KBM-7 (cell line): ENCODE measurements at regions not wholly inside any gene's neighbourhood (a gene's known extent, or its start where the extent isn't known, plus 50 kb on each side); places are given as distances from the start of the nearest gene placed in this dataset.

Source experiments
- DNase-seq: peaks from one replicate; pipeline ENCODE4 v3.0.0-alpha.2; 2015
- in situ Hi-C: fragments of 300-500 bp; cut with MboI; formaldehyde crosslinking; loops from 2 replicates; pipeline ENCODE4 v1.14.3; 2020; ENCODE audit warnings: low sequenced_read_pairs, low pct_unique_long_range_greater_than_20kb, mixed read lengths

GRCh38 chr16:72542102-72542501, 370.1 kb upstream of the PMFBP1 start:
- in situ Hi-C loops = no loop called here
- no peak for DNase-seq

GRCh38 chr16:72537664-72538063, 365.7 kb upstream of the PMFBP1 start:
- no peak for DNase-seq
- in situ Hi-C loops = no loop called here

- in situ Hi-C loops = no loop called here
- no peak for DNase-seq
Observed at GRCh38 chr16:72536723-72537435, 364.9 kb upstream of the PMFBP1 start.

- DNase-seq = no peak
- in situ Hi-C loops = no loop called here
Observed at GRCh38 chr16:72532906-72533410, 361.0 kb upstream of the PMFBP1 start.

- peak; percentile 8 for DNase-seq
- in situ Hi-C loops = no loop called here
Observed at GRCh38 chr16:72530434-72530833, 358.5 kb upstream of the PMFBP1 start.

GRCh38 chr16:72523087-72523486, 351.1 kb upstream of the PMFBP1 start:
- in situ Hi-C loops = no loop called here
- no peak for DNase-seq

GRCh38 chr16:72517154-72517553, 345.2 kb upstream of the PMFBP1 start:
- in situ Hi-C loops = no loop called here
- no peak for DNase-seq

GRCh38 chr16:72511171-72511570, 339.2 kb upstream of the PMFBP1 start:
- in situ Hi-C loops = no loop called here
- DNase-seq = no peak

- in situ Hi-C loops = no loop called here
- DNase-seq = no peak
Observed at GRCh38 chr16:72508191-72508590, 336.2 kb upstream of the PMFBP1 start.

- in situ Hi-C loops = no loop called here
- no peak for DNase-seq
Observed at GRCh38 chr16:72502594-72503005, 330.6 kb upstream of the PMFBP1 start.

GRCh38 chr16:72501739-72502593, 330.0 kb upstream of the PMFBP1 start:
- in situ Hi-C loops = no loop called here
- peak; percentile 78 for DNase-seq

GRCh38 chr16:72500545-72500944, 328.6 kb upstream of the PMFBP1 start:
- in situ Hi-C loops = no loop called here

GRCh38 chr16:72493716-72494415, 321.9 kb upstream of the PMFBP1 start:
- in situ Hi-C loops = no loop called here
- DNase-seq = no peak

More at GRCh38 chr16:72500545-72500944, 328.6 kb upstream of the PMFBP1 start:
- DNase-seq = no peak

- in situ Hi-C loops = no loop called here
- DNase-seq = no peak
Observed at GRCh38 chr16:72487283-72487682, 315.3 kb upstream of the PMFBP1 start.

- no peak for DNase-seq
- in situ Hi-C loops = no loop called here
Observed at GRCh38 chr16:72482695-72483094, 310.7 kb upstream of the PMFBP1 start.

GRCh38 chr16:72481419-72481818, 309.5 kb upstream of the PMFBP1 start:
- in situ Hi-C loops = no loop called here
- no peak for DNase-seq

- DNase-seq = no peak
- in situ Hi-C loops = no loop called here
Observed at GRCh38 chr16:72480911-72481310, 309.0 kb upstream of the PMFBP1 start.

- in situ Hi-C loops = no loop called here
Observed at GRCh38 chr16:72475688-72476087, 303.7 kb upstream of the PMFBP1 start.

GRCh38 chr16:72474501-72475123, 302.7 kb upstream of the PMFBP1 start:
- no peak for DNase-seq
- in situ Hi-C loops = loop anchor here (25.0 kb wide), 1 partner anchor 337 kb away; no protein-coding TSS in a partner anchor

More at GRCh38 chr16:72475688-72476087, 303.7 kb upstream of the PMFBP1 start:
- DNase-seq = no peak
